OCI-LY7 (cell line): ENCODE measurements at regions not wholly inside any gene's neighbourhood (a gene's known extent, or its start where the extent isn't known, plus 50 kb on each side); places are given as distances from the start of the nearest gene placed in this dataset.

Source experiments
- BruUV-seq: library from RNA; stranded (reverse); fragments of 400-500 nt; replicated peaks from 2 replicates; lab custom pipeline; 2021; lab: Mats Ljungman, UMichigan
- CTCF ChIA-PET: fragments of 300-600 bp; sonication (Branson Sonifier 250); formaldehyde crosslinking; loops from one replicate; lab custom pipeline; 2022; ENCODE audit warnings: antibody characterized with exemption; ENCODE audit not compliant: unreplicated experiment; lab: Charles Lee
- POLR2A ChIA-PET: fragments of 300-600 bp; sonication (Branson Sonifier 250); formaldehyde crosslinking; loops from one replicate; lab custom pipeline; 2022; ENCODE audit warnings: antibody characterized with exemption; lab: Charles Lee
- DNase-seq: peaks from one replicate; pipeline ENCODE4 v3.0.0-alpha.2; 2015; ENCODE audit warnings: low spot score
- H2AFZ ChIP-seq: fragments of 200-600 bp; sonication (generic), shearing (Covaris generic); 2 replicates; pipeline ENCODE4 v1.6.1; 2014; ENCODE audit warnings: mild to moderate bottlenecking, antibody characterized with exemption, low read length, moderate library complexity
- H3K27ac ChIP-seq: fragments of 200-600 bp; sonication (generic); 2 replicates; pipeline ENCODE4 v1.5.1; 2014; ENCODE audit warnings: mixed run types, low read depth, mild to moderate bottlenecking, moderate library complexity, low read length, inconsistent platforms; ENCODE audit not compliant: poor library complexity, severe bottlenecking
- H3K36me3 ChIP-seq: fragments of 200-600 bp; sonication (generic); 2 replicates; pipeline ENCODE4 v1.6.1; 2014; ENCODE audit warnings: mild to moderate bottlenecking, antibody characterized with exemption, low read length, moderate library complexity, mixed read lengths; ENCODE audit not compliant: insufficient read depth
- H3K4me1 ChIP-seq: fragments of 200-600 bp; sonication (generic); 2 replicates; pipeline ENCODE4 v1.5.1; 2014; ENCODE audit warnings: mild to moderate bottlenecking, low read length; ENCODE audit not compliant: insufficient read depth, poor library complexity, severe bottlenecking
- H3K4me2 ChIP-seq: fragments of 200-600 bp; sonication (generic); 2 replicates; pipeline ENCODE4 v1.6.1; 2014; ENCODE audit warnings: mild to moderate bottlenecking, low read length
- H3K4me3 ChIP-seq: fragments of 200-600 bp; sonication (generic); 2 replicates; pipeline ENCODE4 v1.5.1; 2014; ENCODE audit warnings: mild to moderate bottlenecking, low read depth, low read length; ENCODE audit not compliant: poor library complexity, severe bottlenecking
- H3K79me2 ChIP-seq: fragments of 200-600 bp; sonication (generic); 2 replicates; pipeline ENCODE4 v1.6.1; 2016; ENCODE audit warnings: low read depth, mild to moderate bottlenecking, low read length, moderate library complexity, mixed read lengths; ENCODE audit not compliant: insufficient read depth
- H3K9me2 ChIP-seq: fragments of 200-600 bp; sonication (generic); 2 replicates; pipeline ENCODE4 v1.6.1; 2016; ENCODE audit warnings: mild to moderate bottlenecking, low read length, mixed read lengths; ENCODE audit not compliant: insufficient read depth
- H3K9me3 ChIP-seq: fragments of 200-600 bp; sonication (generic); 2 replicates; pipeline ENCODE4 v1.6.1; 2014; ENCODE audit warnings: mild to moderate bottlenecking, mixed run types, low read length, mixed read lengths
- H4K20me1 ChIP-seq: fragments of 200-600 bp; sonication (generic); 2 replicates; pipeline ENCODE4 v1.6.1; 2014; ENCODE audit warnings: mild to moderate bottlenecking, antibody characterized with exemption, low read length, moderate library complexity, mixed read lengths; ENCODE audit not compliant: insufficient read depth
- EZH2phosphoT487 ChIP-seq: fragments of 200-600 bp; sonication (generic); IDR thresholded peaks from 2 replicates; pipeline ENCODE4 v1.6.1; 2018; ENCODE audit warnings: low read depth, borderline replicate concordance, mild to moderate bottlenecking, mixed run types, antibody characterized with exemption, low read length, moderate library complexity, mixed read lengths
- intact Hi-C: fragments of 100-400 bp; cut with micrococcal nuclease; formaldehyde crosslinking; loops from one replicate; pipeline ENCODE4 v1.10.0; 2022; ENCODE audit not compliant: unreplicated experiment
- TF ChIP-seq, protein P1 (sequence below): fragments of 200-600 bp; sonication (generic); conservative IDR thresholded peaks from 2 replicates; pipeline ENCODE4 v1.5.1; 2014; ENCODE audit warnings: mild to moderate bottlenecking, antibody characterized with exemption, low read length, moderate library complexity, mixed read lengths

DNA sequence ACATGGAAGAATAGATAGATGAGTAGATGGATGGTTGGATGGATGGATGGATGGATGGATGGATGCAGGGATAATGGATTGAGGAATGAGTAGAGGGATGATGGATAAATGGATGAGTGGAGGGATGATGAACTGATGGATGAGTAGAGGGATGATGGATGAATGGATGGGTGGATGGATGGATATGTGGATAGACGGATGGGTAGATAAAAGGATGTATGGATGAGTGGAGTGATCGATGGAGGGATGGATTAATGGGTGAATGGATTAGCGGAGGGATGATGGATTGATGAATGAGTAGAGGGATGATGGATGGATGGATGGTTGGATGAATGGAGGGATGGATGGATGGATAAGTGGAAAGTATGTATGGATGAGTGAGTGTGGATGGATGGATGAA lies 533.2 kb downstream of the RFC3 start:
- no peak for TF ChIP-seq EZH2phosphoT487
- TF ChIP-seq, protein P1, sequence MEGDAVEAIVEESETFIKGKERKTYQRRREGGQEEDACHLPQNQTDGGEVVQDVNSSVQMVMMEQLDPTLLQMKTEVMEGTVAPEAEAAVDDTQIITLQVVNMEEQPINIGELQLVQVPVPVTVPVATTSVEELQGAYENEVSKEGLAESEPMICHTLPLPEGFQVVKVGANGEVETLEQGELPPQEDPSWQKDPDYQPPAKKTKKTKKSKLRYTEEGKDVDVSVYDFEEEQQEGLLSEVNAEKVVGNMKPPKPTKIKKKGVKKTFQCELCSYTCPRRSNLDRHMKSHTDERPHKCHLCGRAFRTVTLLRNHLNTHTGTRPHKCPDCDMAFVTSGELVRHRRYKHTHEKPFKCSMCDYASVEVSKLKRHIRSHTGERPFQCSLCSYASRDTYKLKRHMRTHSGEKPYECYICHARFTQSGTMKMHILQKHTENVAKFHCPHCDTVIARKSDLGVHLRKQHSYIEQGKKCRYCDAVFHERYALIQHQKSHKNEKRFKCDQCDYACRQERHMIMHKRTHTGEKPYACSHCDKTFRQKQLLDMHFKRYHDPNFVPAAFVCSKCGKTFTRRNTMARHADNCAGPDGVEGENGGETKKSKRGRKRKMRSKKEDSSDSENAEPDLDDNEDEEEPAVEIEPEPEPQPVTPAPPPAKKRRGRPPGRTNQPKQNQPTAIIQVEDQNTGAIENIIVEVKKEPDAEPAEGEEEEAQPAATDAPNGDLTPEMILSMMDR: no peak
- intact Hi-C loops: no loop called here
- Histone ChIP-seq H3K9me2 (no peaks in the 10 kb centered on the region), H2AFZ (no peak overlapping the region), H3K27ac (no peak overlapping the region), H3K4me3 (no peak overlapping the region), H3K79me2 (no peaks in the 10 kb centered on the region), H3K9me3 (no peaks in the 10 kb centered on the region), H3K4me2 (no peak overlapping the region), H4K20me1 (no peaks in the 10 kb centered on the region), H3K4me1 (no peaks in the 10 kb centered on the region), H3K36me3 (no peaks in the 10 kb centered on the region)
- BruUV-seq: no TSS peak
- DNase-seq: no peak
- ChIA-PET CTCF (no interaction called here), POLR2A (no interaction called here)

DNA sequence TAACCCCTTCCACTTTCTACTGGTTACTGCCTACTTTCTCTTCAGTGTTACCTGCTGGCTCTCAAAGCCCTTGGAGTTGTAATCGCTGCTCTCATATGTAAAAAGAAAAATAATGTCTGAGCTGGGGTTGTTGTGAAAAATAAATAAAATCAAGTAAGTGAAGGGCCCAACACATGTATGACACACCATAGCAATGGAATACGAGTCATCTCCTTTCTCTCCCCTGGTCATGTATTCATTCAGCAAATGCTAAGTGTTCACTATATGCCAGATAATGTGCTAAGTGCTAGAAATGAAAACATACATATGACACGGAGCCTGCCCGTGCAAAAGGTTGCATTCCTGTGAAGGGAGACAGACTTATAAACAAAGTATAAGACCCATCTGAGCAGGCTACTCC lies 535.0 kb downstream of the RFC3 start:
- Histone ChIP-seq H3K9me3 (no peaks in the 10 kb centered on the region), H3K27ac (no peak overlapping the region), H3K4me3 (no peak overlapping the region), H2AFZ (no peak overlapping the region), H3K9me2 (no peaks in the 10 kb centered on the region), H3K4me1 (no peaks in the 10 kb centered on the region), H3K4me2 (no peak overlapping the region), H4K20me1 (no peaks in the 10 kb centered on the region), H3K79me2 (no peaks in the 10 kb centered on the region), H3K36me3 (no peaks in the 10 kb centered on the region)
- DNase-seq: no peak
- CTCF ChIA-PET: no interaction called here
- no peak for TF ChIP-seq EZH2phosphoT487
- TF ChIP-seq, protein P1: no peak
- intact Hi-C loops: no loop called here
- BruUV-seq: no TSS peak
- POLR2A ChIA-PET: interaction anchor here (0.7 kb wide), 1 partner anchor 12 kb away, joined by 3 read pairs; no protein-coding TSS in a partner anchor

DNA sequence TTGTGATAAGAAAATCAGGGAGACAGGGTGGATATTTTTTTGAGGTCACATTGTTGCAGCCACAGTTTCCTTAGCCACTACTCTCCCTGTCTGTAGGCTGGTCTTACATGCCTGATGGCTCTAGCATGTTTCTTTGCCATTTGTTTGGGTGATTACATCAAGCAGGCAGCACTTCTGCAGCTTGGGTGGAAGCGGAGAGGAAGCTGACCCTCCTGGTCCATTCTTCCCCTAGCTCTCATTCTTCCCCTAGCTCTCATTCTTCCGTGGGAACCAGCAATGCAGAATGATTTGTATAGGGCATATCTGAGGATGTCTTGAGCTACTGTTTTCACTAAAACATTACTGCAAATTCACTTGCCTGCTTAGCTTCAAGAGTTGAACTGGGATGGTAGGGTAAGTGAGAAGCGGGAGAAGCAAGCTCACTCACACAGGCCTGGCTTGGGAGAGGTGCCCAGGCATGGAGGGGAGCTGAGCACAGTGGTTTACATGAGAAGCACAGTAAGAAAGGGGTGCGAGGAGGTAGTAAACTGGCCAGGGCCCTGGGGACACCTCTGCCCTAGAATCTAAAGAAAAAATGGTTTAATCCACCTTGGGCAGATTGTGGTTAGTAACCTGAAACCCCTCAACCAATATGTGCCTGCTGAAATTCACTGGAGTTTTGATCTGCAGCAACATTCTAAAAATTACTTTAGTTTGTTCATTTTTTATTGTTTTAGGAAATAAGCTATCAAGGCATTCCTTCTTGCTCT lies 538.9 kb downstream of the RFC3 start:
- Histone ChIP-seq H3K79me2 (no peaks in the 10 kb centered on the region), H3K4me2 (no peak overlapping the region), H4K20me1 (no peaks in the 10 kb centered on the region), H3K36me3 (no peaks in the 10 kb centered on the region), H3K9me3 (no peaks in the 10 kb centered on the region), H3K4me3 (no peak overlapping the region), H3K4me1 (no peaks in the 10 kb centered on the region), H3K27ac (no peak overlapping the region), H2AFZ (no peak overlapping the region), H3K9me2 (no peaks in the 10 kb centered on the region)
- no TSS peak for BruUV-seq
- ChIA-PET CTCF (no interaction called here), POLR2A (interaction anchor here (0.7 kb wide), 2 partner anchors 13 to 806 kb away, joined by 3 read pairs; no protein-coding TSS in a partner anchor)
- TF ChIP-seq, protein P1: no peak
- TF ChIP-seq EZH2phosphoT487: no peak
- no peak for DNase-seq
- intact Hi-C loops: no loop called here
